AG09309 (cell line): ENCODE measurements at regions not wholly inside any gene's neighbourhood (a gene's known extent, or its start where the extent isn't known, plus 50 kb on each side); places are given as distances from the start of the nearest gene placed in this dataset.
"Not testable (repeated sequence)": the region's sequence is repeated elsewhere in the genome, so short reads cannot be mapped to it uniquely, and the experiment has no call there.

Experiments used
- DNase-seq: peaks from one replicate; pipeline ENCODE4 v3.0.0-alpha.2; 2010; ENCODE audit warnings: low read depth
- H3K4me3 ChIP-seq: 2 replicates; pipeline ENCODE4 v1.5.1; 2011; ENCODE audit warnings: mild to moderate bottlenecking, low read depth, low read length, moderate library complexity; ENCODE audit not compliant: control insufficient read depth
- TF ChIP-seq, protein P1 (sequence below): IDR thresholded peaks from 2 replicates; pipeline ENCODE4 v1.5.1; 2011; ENCODE audit warnings: mild to moderate bottlenecking, low read depth, low read length, inconsistent platforms; ENCODE audit not compliant: insufficient read depth, control insufficient read depth; ENCODE audit errors: missing control alignments

- H3K4me3 ChIP-seq, result no peak overlapping the region
- DNase-seq, result no peak
- TF ChIP-seq, protein P1, sequence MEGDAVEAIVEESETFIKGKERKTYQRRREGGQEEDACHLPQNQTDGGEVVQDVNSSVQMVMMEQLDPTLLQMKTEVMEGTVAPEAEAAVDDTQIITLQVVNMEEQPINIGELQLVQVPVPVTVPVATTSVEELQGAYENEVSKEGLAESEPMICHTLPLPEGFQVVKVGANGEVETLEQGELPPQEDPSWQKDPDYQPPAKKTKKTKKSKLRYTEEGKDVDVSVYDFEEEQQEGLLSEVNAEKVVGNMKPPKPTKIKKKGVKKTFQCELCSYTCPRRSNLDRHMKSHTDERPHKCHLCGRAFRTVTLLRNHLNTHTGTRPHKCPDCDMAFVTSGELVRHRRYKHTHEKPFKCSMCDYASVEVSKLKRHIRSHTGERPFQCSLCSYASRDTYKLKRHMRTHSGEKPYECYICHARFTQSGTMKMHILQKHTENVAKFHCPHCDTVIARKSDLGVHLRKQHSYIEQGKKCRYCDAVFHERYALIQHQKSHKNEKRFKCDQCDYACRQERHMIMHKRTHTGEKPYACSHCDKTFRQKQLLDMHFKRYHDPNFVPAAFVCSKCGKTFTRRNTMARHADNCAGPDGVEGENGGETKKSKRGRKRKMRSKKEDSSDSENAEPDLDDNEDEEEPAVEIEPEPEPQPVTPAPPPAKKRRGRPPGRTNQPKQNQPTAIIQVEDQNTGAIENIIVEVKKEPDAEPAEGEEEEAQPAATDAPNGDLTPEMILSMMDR, result no peak
These were observed 201.1 kb upstream of the POGK start for GRCh38 chr1:166638137-166638536.

DNA sequence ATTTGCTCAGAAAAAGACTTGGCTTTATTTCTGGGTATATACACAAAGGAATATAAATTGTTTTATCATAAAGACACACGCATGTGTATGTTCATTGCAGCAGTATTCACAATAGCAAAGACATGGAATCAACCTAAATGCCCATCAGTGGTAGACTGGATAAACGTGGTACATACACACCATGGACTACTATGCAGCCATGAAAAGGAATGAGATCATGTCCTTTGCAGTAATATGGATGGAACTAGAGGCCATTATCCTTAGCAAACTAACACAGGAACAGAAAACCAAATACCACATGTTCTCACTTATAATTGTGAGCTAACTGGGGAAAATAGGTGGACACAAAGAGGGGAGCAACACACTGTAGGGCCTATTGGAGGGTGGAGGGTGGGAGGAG, 182.0 kb upstream of the POGK start:
- not testable (repeated sequence) for DNase-seq, H3K4me3 ChIP-seq

DNA sequence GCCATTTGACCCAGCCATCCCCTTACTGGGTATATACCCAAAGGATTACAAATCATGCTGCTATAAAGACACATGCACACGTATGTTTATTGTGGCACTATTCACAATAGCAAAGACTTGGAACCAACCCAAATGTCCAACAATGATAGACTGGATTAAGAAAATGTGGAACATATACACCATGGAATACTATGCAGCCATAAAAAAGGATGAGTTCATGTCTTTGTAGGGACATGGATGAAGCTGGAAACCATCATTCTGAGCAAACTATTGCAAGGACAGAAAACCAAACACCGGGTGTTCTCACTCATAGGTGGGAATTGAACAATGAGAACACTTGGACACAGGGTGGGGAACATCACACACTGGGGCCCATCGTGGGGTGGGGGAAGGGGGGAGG, 172.5 kb upstream of the POGK start:
- not testable (repeated sequence) for H3K4me3 ChIP-seq, DNase-seq

GRCh38 chr1:166667600-166667999, 171.7 kb upstream of the POGK start:
- H3K4me3 ChIP-seq, DNase-seq: not testable (repeated sequence)

- no peak overlapping the region for H3K4me3 ChIP-seq
- TF ChIP-seq, protein P1, result no peak
- DNase-seq, result no peak
These were observed 167.6 kb upstream of the POGK start for GRCh38 chr1:166671627-166672026.

DNA sequence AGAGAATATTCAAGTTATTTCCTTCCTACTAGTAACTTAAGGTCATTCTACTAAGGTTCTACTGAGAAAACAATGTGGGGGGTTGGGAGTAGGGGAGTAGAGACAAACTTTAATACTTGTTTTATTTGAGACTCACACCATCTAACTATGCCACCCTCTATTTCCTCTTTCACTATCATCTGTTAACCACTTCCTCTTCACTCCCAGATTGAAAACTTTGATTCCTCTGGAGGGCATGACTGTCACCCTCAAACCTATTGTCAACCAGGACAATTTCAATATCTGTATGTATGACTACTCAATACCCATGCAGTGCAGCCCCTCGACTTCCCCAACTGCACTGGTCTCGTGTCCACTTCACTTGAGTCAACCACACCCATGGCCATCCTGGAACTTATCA, 165.6 kb upstream of the POGK start:
- no peak for DNase-seq
- TF ChIP-seq, protein P1, result no peak
- no peak overlapping the region for H3K4me3 ChIP-seq

DNA sequence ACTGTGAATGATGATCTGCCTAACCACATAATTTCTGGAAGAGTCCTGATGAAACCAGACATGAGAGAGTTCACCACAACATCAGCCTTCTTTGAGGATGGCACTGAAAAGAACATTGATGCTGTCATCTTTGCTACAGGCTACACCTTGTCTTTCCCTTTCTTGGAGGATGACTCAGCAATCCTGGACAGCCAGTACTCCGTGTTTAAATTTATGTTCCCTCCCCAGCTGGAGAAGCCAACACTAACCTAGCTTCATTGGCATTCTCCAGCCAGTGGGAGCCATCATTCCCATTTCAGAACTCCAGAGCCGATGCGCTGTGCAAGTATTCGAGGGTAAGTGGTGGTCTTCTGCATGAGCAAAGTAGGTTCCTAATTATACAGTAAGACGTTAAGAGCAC, 164.1 kb upstream of the POGK start:
- no peak for DNase-seq
- TF ChIP-seq, protein P1, result no peak
- H3K4me3 ChIP-seq, result no peak overlapping the region

DNA sequence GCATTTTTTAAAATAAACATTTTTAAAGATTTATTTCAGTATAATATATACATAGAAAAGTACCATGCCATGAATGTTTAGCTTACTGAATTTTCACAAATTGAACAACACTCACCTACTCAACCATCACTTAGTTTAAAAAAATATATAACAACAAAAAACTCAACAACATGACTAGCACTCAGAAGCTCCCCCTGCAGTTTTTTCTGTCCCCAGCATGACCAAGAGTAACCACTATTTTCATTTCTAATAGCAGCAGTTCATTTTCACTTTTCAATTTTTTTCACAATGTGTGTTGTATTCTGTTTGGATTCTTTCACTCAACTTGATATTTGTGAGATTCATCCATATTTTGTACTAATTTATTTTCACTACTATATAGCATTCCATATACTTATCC, 162.3 kb upstream of the POGK start:
- H3K4me3 ChIP-seq, result no peak overlapping the region
- no peak for DNase-seq
- TF ChIP-seq, protein P1, result no peak

GRCh38 chr1:166679369-166679768, 159.9 kb upstream of the POGK start:
- DNase-seq, result no peak
- TF ChIP-seq, protein P1, result no peak
- H3K4me3 ChIP-seq, result no peak overlapping the region
